ENCODE measurements at regions not wholly inside any gene's neighbourhood (a gene's known extent, or its start where the extent isn't known, plus 50 kb on each side); places are given as distances from the start of the nearest gene placed in this dataset.

- H3K27ac ChIP-seq: peak overlapping the region; percentile 82
- peaks cover 24% of the 10 kb centered on the region for H3K4me1 ChIP-seq (ENCODE audit: low read depth)
- DNase-seq (ENCODE audit: low read depth in 1 of 2, low spot score in 1 of 2): peak; percentile 27 to 45
- H3K4me3 ChIP-seq: no peak overlapping the region
- no peaks in the 10 kb centered on the region for H3K27me3 ChIP-seq
- H3K36me3 ChIP-seq: no peaks in the 10 kb centered on the region
- no peak for TF ChIP-seq CTCF (IDR thresholded peaks at IDR 0.05; ENCODE audit: low read depth, low read length)
- no peaks in the 10 kb centered on the region for H3K9me3 ChIP-seq (ENCODE audit: low read depth)
These were observed 79.0 kb upstream of the TARS1 start for GRCh38 chr5:33361781-33362180.

DNA sequence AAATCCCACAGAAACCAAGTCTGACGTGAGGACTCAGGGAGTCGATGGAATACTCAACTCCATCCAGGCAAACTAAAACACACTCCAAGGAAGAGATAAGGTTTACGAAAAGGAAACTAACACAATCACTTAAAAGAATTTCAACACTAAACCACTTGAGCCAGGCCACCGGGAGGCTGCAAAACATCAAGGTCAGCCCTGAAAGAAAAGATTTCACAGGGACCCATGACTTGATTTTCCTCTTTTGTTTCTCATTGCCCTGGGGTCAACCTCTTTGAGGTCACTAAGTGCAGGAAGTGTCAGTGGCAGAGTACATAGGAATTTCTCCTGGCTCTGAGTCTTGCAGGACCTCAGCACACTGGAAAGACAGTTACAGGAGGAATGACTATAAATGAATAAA is 77.8 kb upstream of the TARS1 start:
- H3K27ac ChIP-seq: peak overlapping the region; percentile 82

GRCh38 chr5:33363537-33363936 is 77.2 kb upstream of the TARS1 start:
- no peak for TF ChIP-seq CTCF (IDR thresholded peaks at IDR 0.05; ENCODE audit: low read depth, low read length)
- Histone ChIP-seq H3K27me3 (peaks cover 12% of the 10 kb centered on the region), H3K36me3 (no peaks in the 10 kb centered on the region), H3K4me3 (no peak overlapping the region), H3K4me1 (ENCODE audit: low read depth) (peaks cover 24% of the 10 kb centered on the region), H3K9me3 (ENCODE audit: low read depth) (no peaks in the 10 kb centered on the region), H3K27ac (no peak overlapping the region)
- DNase-seq (ENCODE audit: low read depth in 1 of 2, low spot score in 1 of 2): no peak

More for the DNA sequence above, 77.8 kb upstream of the TARS1 start:
- DNase-seq (ENCODE audit: low read depth in 1 of 2, low spot score in 1 of 2): peak; percentile 90
- Histone ChIP-seq H3K9me3 (ENCODE audit: low read depth) (no peaks in the 10 kb centered on the region), H3K4me3 (no peak overlapping the region), H3K36me3 (no peaks in the 10 kb centered on the region), H3K4me1 (ENCODE audit: low read depth) (peaks cover 24% of the 10 kb centered on the region), H3K27me3 (peaks cover 5% of the 10 kb centered on the region)
- no peak for TF ChIP-seq CTCF (IDR thresholded peaks at IDR 0.05; ENCODE audit: low read depth, low read length)

- peaks cover 20% of the 10 kb centered on the region for H3K27me3 ChIP-seq
- no peak overlapping the region for H3K4me3 ChIP-seq
- no peak overlapping the region for H3K27ac ChIP-seq
- DNase-seq (ENCODE audit: low read depth in 1 of 2, low spot score in 1 of 2): no peak
- H3K36me3 ChIP-seq: no peaks in the 10 kb centered on the region
- no peak for TF ChIP-seq CTCF (IDR thresholded peaks at IDR 0.05; ENCODE audit: low read depth, low read length)
- H3K4me1 ChIP-seq (ENCODE audit: low read depth): peaks cover 24% of the 10 kb centered on the region
- H3K9me3 ChIP-seq (ENCODE audit: low read depth): no peaks in the 10 kb centered on the region
These were observed 76.4 kb upstream of the TARS1 start for GRCh38 chr5:33364406-33364805.

GRCh38 chr5:33367416-33367815 is 73.3 kb upstream of the TARS1 start:
- DNase-seq (ENCODE audit: low read depth in 1 of 2, low spot score in 1 of 2): no peak

More at GRCh38 chr5:33367416-33367815, 73.3 kb upstream of the TARS1 start:
- no peak overlapping the region for H3K4me3 ChIP-seq
- TF ChIP-seq CTCF (IDR thresholded peaks at IDR 0.05; ENCODE audit: low read depth, low read length): no peak
- no peaks in the 10 kb centered on the region for H3K36me3 ChIP-seq
- H3K9me3 ChIP-seq (ENCODE audit: low read depth): no peaks in the 10 kb centered on the region
- peaks cover 36% of the 10 kb centered on the region for H3K27me3 ChIP-seq
- H3K27ac ChIP-seq: no peak overlapping the region
- peaks cover 14% of the 10 kb centered on the region for H3K4me1 ChIP-seq (ENCODE audit: low read depth)
